DND-41 (cell line): ENCODE measurements at regions not wholly inside any gene's neighbourhood (a gene's known extent, or its start where the extent isn't known, plus 50 kb on each side); places are given as distances from the start of the nearest gene placed in this dataset.

Source experiments
- ATAC-seq: fragments of 200-7000 bp; cut with Tn5 transposase; 3 replicates; pipeline ENCODE4 v1.9.1; 2021; ENCODE audit warnings: low read depth; ENCODE audit not compliant: insufficient read depth
- DNase-seq: peaks from one replicate; pipeline ENCODE4 v3.0.0-alpha.2; 2020
- H2AFZ ChIP-seq: 2 replicates; pipeline ENCODE4 v1.6.0; 2012; ENCODE audit warnings: low read depth, low read length
- H3K27ac ChIP-seq: 2 replicates; pipeline ENCODE4 v1.5.1; 2012; ENCODE audit warnings: low read length, inconsistent platforms
- H3K27me3 ChIP-seq: fragments of 200-600 bp; sonication (generic); 2 replicates; pipeline ENCODE4 v1.6.0; 2012; ENCODE audit warnings: low read length, mild to moderate bottlenecking, inconsistent platforms; ENCODE audit not compliant: insufficient read depth, poor library complexity
- H3K36me3 ChIP-seq: 2 replicates; pipeline ENCODE4 v1.5.1; 2012; ENCODE audit warnings: low read length, inconsistent platforms; ENCODE audit not compliant: insufficient read depth
- H3K4me1 ChIP-seq: 2 replicates; pipeline ENCODE4 v1.5.1; 2012; ENCODE audit warnings: mild to moderate bottlenecking, low read length; ENCODE audit not compliant: insufficient read depth
- H3K4me2 ChIP-seq: 2 replicates; pipeline ENCODE4 v1.6.0; 2012; ENCODE audit warnings: mild to moderate bottlenecking, moderate library complexity, low read length, inconsistent platforms; ENCODE audit not compliant: insufficient read depth
- H3K4me3 ChIP-seq, 2 experiments: fragments of 200-600 bp in 1 of 2; shearing (Covaris generic) in 1 of 2; 2 replicates each; pipeline ENCODE4 v1.5.1; 2012 to 2016; ENCODE audit warnings: inconsistent platforms in 2 of 2, low read length in 2 of 2, mild to moderate bottlenecking in 2 of 2, low read depth in 1 of 2, moderate library complexity in 1 of 2
- H3K79me2 ChIP-seq: 2 replicates; pipeline ENCODE4 v1.6.0; 2012; ENCODE audit warnings: low read length, inconsistent platforms; ENCODE audit not compliant: insufficient read depth
- H3K9ac ChIP-seq: 2 replicates; pipeline ENCODE4 v1.6.0; 2012; ENCODE audit warnings: low read depth, mild to moderate bottlenecking, inconsistent platforms, low read length, moderate library complexity
- H3K9me3 ChIP-seq: 2 replicates; pipeline ENCODE4 v1.5.1; 2012; ENCODE audit warnings: low read length, moderate library complexity, mild to moderate bottlenecking, inconsistent platforms; ENCODE audit not compliant: insufficient read depth, severe bottlenecking
- H4K20me1 ChIP-seq: 2 replicates; pipeline ENCODE4 v1.6.0; 2012; ENCODE audit warnings: low read length; ENCODE audit not compliant: insufficient read depth
- CTCF ChIP-seq: IDR thresholded peaks from 2 replicates; pipeline ENCODE4 v1.5.1; 2012; ENCODE audit warnings: borderline replicate concordance, low read length, moderate library complexity, mild to moderate bottlenecking; ENCODE audit not compliant: poor library complexity, severe bottlenecking; ENCODE audit errors: extremely low read depth
- EZH2 ChIP-seq: IDR thresholded peaks from 3 replicates; pipeline ENCODE4 v1.6.1; 2012; ENCODE audit warnings: borderline replicate concordance, low read depth, mild to moderate bottlenecking, moderate library complexity, low read length, inconsistent platforms; ENCODE audit not compliant: severe bottlenecking

GRCh38 chr20:11094711-11095110 lies 420.9 kb upstream of the JAG1 start:
- Histone ChIP-seq H3K9me3 (no peaks in the 10 kb centered on the region), H3K4me2 (no peak overlapping the region), H3K27ac (no peak overlapping the region), H4K20me1 (no peaks in the 10 kb centered on the region), H2AFZ (no peak overlapping the region), H3K9ac (no peak overlapping the region), H3K36me3 (no peaks in the 10 kb centered on the region), H3K27me3 (no peaks in the 10 kb centered on the region), H3K4me3 (no peak overlapping the region), H3K79me2 (no peaks in the 10 kb centered on the region), H3K4me1 (no peaks in the 10 kb centered on the region)
- DNase-seq: no peak
- TF ChIP-seq EZH2 (no peak), CTCF (no peak)
- no peak for ATAC-seq

GRCh38 chr20:11098888-11099287 lies 425.1 kb upstream of the JAG1 start:
- Histone ChIP-seq H3K27me3 (no peaks in the 10 kb centered on the region), H3K27ac (no peak overlapping the region), H3K36me3 (no peaks in the 10 kb centered on the region), H3K9ac (no peak overlapping the region), H2AFZ (no peak overlapping the region), H3K4me3 (no peak overlapping the region), H3K4me2 (no peak overlapping the region), H3K79me2 (no peaks in the 10 kb centered on the region), H4K20me1 (no peaks in the 10 kb centered on the region), H3K4me1 (no peaks in the 10 kb centered on the region), H3K9me3 (no peaks in the 10 kb centered on the region)
- ATAC-seq (no peak), DNase-seq (no peak)
- TF ChIP-seq CTCF: no peak
- no peak for TF ChIP-seq EZH2

GRCh38 chr20:11101243-11101642 lies 427.4 kb upstream of the JAG1 start:
- Histone ChIP-seq H3K27me3 (no peaks in the 10 kb centered on the region), H4K20me1 (no peaks in the 10 kb centered on the region), H3K27ac (no peak overlapping the region), H3K9ac (no peak overlapping the region), H3K79me2 (no peaks in the 10 kb centered on the region), H3K36me3 (no peaks in the 10 kb centered on the region), H3K9me3 (no peaks in the 10 kb centered on the region), H3K4me2 (no peak overlapping the region), H3K4me1 (no peaks in the 10 kb centered on the region), H3K4me3 (no peak overlapping the region), H2AFZ (no peak overlapping the region)
- DNase-seq (no peak), ATAC-seq (no peak)
- no peak for TF ChIP-seq EZH2
- TF ChIP-seq CTCF: no peak

DNA sequence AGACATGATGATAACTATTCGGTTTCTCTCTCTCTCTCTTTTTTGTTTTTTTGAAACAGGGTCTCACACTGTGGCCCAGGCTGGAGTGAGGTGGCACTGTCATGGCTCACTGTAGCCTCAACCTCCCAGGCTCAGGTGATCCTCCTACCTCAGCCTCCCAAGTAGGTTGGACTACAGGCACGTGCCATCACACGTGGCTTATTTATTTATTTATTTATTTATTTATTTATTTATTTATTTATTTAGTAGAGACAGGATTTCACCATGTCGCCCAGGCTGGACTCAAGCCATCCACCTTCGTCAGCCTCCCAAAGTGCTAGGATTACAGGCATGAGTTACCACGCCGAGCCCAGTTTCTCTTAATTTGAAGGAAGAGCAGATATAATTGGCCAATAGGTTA lies 427.9 kb upstream of the JAG1 start:
- no peaks in the 10 kb centered on the region for H3K4me1 ChIP-seq
- TF ChIP-seq CTCF: no peak
- no peak for TF ChIP-seq EZH2
- no peak overlapping the region for H3K4me2 ChIP-seq
- H3K4me3 ChIP-seq: no peak overlapping the region
- H3K27ac ChIP-seq: no peak overlapping the region
- no peak overlapping the region for H3K9ac ChIP-seq
- H3K36me3 ChIP-seq: no peaks in the 10 kb centered on the region
- DNase-seq: no peak
- no peak for ATAC-seq
- no peaks in the 10 kb centered on the region for H3K79me2 ChIP-seq
- no peak overlapping the region for H2AFZ ChIP-seq
- H3K9me3 ChIP-seq: no peaks in the 10 kb centered on the region
- no peaks in the 10 kb centered on the region for H4K20me1 ChIP-seq
- no peaks in the 10 kb centered on the region for H3K27me3 ChIP-seq
